Suprapubic skin (tissue), 4 donors: ENCODE measurements at regions not wholly inside any gene's neighbourhood (a gene's known extent, or its start where the extent isn't known, plus 50 kb on each side); places are given as distances from the start of the nearest gene placed in this dataset.

Source experiments
- CTCF ChIP-seq, 2 donors: fragments of 200-600 bp in 1 of 2; fragments of 450-650 bp in 1 of 2; sonication (generic) in 1 of 2; IDR thresholded peaks; one replicate each; pipeline ENCODE4 v1.5.1; 2016 to 2019; ENCODE audit warnings: antibody characterized with exemption in 2 of 2, mild to moderate bottlenecking in 1 of 2, moderate library complexity in 1 of 2
- POLR2A ChIP-seq, 2 donors: fragments of 450-650 bp; IDR thresholded peaks; one replicate each; pipeline ENCODE4 v1.6.1; 2017; ENCODE audit warnings: antibody characterized with exemption in 2 of 2, mild to moderate bottlenecking in 2 of 2, moderate library complexity in 2 of 2
- POLR2AphosphoS5 ChIP-seq, 3 donors: sonication (generic); formaldehyde crosslinking; IDR thresholded peaks; one replicate each; pipeline ENCODE4 v1.6.1; 2017; ENCODE audit warnings: antibody characterized with exemption in 3 of 3

DNA sequence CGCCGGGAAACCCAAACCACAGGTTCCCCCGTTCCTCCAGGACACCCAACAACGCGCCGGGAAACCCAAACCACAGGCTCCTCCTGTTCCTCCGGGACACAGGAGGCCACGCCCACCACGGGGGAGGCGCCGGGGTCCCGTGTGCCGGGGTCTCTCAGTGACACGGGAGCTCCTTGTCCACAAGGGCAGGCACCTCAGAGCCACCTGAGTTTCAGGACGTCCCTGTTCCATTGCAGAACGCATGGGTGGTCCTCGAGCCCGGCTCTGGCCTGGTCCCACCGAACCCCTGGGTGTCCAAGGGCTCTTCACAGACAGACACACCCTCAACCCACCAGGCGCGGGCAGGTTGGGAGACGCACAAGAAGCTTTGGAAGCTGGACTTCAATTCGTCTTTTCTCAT lies 57.6 kb upstream of the ADGRA1 start:
- TF ChIP-seq POLR2AphosphoS5 (IDR thresholded peaks at IDR 0.05) (no peak), CTCF (IDR thresholded peaks at IDR 0.05) (no peak), POLR2A (IDR thresholded peaks at IDR 0.05) (no peak)
